HG03442 (cell line): ENCODE measurements at regions not wholly inside any gene's neighbourhood (a gene's known extent, or its start where the extent isn't known, plus 50 kb on each side); places are given as distances from the start of the nearest gene placed in this dataset.
"Not testable (repeated sequence)": the region's sequence is repeated elsewhere in the genome, so short reads cannot be mapped to it uniquely, and the experiment has no call there.

Source experiments
- ATAC-seq: cut with Tn5 transposase; IDR thresholded peaks from one replicate; pipeline ENCODE4 v1.9.1; 2021; ENCODE audit warnings: mild to moderate bottlenecking, moderate library complexity; ENCODE audit not compliant: unreplicated experiment

DNA sequence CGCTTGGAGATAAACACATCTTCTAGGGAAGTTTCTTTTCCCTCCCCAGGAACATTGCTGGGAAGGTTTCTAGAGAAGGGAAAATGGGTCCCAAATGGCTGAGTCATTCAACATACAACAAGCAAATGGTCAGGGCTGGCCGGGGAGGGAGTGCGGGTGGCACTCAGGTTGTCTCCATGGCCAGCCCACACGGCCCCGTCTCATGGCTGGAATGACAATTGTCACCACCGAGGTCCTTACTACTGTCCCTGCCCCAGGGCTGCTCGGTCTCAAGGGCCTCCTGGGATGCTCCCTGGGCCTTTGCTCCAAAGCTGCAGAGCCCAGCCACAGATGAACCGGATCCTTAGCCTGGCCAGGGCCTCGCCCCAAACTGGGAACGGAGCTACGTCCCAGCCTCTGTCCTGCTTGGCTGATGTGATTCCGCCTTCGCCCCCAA, 121.9 kb downstream of the FGF18 start:
- ATAC-seq: no peak

DNA sequence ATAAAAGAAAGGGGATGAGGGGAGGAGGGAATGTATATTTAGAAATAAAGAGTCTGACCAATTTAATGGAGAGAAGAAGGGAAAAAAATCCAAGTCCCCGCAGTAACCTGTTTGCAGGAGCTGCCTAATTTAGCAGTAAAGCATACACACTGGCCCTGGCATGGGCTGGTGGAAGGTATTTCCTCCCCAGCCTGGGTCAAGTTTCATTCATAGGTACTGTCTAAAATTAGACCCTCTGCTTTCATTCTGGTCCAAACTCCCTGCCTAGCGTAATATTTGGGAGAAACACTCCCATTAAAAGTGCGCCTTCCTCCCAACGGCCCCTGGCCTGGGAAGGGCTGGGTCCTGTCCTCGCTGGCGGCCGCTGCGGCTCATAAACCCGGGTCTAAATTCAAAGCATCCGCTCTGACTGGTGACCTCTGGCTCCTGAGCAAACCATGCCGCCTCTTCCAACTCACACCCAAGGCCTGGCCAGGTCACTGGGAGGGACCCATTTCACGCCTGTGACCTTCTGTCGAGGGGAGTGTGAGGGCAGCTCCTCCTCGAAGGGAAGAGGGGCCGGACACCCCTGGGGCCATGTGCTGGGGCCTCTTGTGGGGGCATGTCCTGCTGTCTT, 123.2 kb downstream of the FGF18 start:
- no peak for ATAC-seq

DNA sequence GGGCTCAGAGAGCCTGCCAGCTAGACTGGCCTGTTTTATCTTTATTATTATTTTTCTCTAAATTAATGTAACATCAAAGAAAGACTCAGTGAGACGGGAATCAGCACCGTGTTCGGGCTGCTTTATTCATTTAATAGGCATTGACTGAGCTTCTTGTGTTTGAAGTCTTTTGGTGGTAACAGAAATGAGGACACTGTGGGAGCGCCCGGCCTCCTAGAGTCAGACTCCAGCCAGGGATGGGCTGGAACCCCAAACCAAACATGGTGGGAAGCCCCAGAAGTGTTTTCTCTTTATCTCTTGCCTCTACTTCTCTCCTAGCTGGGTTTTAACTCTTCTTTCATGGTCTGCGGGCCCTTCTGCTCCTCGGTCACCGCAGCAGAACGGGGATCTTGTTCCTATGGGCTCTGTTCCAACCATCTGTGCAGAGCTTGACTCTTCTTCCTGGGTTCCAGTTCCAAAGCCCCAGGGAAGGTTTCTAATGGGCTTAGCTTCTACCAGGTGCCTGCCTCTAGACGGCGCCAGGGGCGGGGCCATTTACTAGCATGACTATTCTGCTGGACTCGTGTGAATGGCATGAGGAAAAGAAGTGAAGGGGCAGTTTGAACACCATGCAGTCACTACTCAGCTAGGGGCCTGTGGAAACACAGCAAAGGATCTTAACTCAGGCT, 123.8 kb downstream of the FGF18 start:
- ATAC-seq: no peak

DNA sequence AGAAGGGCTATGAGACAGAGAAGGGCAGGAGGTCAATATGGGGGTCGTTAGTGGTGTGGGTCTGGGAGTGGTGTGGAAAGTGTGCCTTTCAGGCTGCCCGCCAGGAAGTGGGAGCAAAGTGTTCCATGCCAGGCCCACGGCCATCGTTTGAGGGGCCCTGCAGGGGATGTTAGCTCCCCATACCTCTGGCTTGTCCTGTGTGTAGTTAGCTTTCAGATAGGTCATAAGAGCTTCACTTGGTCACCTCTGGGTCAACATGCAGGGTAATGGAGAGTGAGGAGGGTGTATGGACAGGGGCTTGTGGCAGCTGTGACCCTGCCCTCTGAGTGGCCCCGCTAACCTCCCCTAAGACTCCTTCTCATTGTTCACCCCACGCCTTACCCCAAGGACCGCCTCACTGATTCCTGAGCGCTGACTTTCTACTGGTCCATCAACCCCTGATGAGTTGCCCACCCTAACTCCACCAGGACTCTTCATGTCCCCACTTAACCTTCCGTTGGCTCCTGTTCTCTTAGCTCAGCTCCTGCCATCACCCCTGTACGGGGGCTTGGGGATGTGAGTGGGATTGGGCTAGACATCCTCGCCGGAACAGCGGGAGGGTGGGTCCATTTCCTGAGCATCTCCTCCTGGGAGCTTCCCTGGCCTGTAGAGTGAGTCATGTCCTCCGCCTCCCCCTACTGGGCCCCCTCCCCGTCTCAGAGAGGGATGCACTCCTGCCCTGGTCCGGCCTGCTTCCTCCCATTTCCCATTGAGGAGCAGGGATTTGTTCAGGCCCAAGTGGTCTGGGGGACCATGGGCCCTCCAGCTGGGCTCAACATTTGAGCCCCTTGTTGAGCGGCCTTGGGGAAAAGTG, 125.7 kb downstream of the FGF18 start:
- ATAC-seq: no peak

DNA sequence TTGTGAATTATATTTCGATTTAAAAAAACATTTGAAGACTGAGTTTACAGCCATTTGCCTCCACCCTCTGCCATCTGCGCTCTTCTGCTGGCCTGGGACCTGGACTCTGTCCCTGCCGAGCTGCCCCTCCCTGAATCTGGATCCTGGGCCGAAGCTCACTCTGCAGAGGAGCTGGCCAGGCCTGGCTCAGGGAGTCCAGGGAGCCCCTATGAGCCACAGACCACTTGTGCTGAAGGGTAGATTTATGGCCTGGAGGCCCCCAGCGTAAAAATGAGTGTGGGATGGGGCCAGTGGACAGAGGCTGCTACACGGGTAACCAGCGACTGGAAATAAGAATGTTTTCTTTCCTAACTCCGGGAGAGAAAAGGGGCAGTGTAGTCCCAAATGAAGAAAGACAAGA, 129.8 kb downstream of the FGF18 start:
- no peak for ATAC-seq

DNA sequence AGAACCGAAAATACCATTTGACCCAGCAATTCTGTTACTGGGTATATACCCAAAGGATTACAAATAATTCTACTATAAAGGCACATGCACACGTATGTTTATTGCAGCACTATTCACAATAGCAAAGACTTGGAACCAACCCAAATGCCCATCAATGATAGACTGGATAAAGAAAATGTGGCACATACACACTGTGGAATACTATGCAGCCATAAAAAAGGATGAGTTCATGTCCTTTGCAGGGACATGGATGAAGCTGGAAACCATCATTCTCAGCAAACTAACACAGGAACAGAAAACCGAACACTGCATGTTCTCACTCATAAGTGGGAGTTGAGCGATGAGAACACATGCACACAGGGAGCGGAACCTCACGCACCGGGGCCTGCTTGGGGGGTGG, 134.4 kb downstream of the FGF18 start:
- not testable (repeated sequence) for ATAC-seq

DNA sequence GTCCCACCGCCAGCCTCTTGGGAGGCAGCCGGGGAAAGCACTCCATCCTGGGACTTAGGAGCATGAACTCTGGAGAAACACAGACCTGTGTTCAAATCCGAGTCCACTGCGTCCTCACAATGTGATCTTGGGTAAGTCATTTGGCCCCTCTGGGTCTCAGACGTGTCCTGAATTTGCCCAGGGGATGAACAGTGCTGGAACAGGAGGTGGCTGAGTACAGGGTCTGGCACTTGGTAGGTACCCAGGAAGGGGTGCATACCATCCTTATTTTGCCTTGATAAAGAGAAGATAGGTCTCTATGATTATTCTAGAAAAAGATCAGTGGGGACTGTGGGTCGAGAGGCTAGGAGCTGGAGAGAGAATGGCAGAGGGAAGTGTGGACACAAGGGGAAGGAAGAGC, 135.7 kb downstream of the FGF18 start:
- ATAC-seq: no peak

DNA sequence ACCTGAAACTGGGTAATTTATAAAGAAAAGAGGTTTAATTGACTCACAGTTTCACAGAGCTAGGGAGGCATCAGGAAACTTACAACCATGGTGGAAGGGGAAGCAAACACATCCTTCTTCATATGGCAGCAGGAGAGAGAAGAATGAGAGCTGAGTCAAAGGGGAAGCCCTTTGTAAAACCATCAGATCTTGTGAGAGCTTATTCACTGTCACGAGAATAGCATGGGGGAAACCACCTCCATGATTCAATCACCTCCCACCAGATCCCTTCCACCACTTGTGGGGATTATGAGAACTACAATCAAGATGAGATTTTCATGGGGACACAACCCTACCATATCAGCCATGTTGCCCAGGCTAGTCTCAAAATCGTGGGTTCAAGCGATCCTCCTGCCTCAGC, 143.4 kb downstream of the FGF18 start:
- ATAC-seq: no peak

DNA sequence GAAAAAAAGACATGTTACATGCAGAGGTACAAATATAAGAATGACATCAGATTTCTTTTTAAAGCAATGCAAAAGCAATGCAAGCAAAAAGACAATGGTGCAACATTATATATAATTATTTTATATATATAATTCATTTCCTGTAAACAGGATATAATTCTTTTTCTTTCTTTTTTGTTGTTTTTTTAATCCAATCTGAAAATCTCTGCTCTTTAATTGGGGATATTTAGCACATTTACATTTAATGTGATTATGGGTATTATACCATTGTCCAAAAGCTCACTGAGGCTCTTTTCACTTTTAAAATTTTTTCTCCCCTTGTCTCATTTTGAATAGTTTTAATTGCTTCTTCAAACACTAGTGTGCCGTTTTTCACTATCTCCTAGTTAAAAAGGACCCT, 148.9 kb downstream of the FGF18 start:
- no peak for ATAC-seq

DNA sequence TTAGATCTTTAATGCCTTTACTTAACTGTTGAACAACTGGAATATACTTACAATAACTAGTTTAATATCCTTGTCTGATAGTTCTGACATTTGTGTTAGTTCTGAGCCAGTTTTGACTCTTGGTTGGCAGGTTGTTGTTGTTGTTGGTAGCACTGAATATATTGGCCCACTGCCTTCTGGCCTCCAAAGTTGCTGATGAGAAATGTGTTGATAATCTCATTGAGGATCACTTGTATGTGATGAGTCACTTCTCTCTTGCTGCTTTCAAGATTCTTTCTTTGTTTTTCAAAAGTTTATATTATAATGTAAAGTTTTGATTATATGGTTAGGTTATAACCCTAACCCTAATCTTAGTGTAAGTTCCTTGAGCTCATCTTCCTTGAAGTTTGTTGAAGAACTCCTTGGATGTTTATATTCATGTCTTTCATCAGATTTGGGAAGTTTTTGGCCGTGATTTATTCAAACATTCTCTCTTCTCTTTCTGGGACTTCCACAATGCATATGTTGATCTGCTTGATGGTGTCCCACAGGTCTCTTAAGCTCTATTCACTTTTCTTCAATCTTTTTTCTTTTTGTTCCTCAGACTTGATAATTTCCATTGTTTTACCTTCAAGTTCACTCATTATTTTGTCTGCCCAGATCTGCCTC, 149.7 kb downstream of the FGF18 start:
- no peak for ATAC-seq

DNA sequence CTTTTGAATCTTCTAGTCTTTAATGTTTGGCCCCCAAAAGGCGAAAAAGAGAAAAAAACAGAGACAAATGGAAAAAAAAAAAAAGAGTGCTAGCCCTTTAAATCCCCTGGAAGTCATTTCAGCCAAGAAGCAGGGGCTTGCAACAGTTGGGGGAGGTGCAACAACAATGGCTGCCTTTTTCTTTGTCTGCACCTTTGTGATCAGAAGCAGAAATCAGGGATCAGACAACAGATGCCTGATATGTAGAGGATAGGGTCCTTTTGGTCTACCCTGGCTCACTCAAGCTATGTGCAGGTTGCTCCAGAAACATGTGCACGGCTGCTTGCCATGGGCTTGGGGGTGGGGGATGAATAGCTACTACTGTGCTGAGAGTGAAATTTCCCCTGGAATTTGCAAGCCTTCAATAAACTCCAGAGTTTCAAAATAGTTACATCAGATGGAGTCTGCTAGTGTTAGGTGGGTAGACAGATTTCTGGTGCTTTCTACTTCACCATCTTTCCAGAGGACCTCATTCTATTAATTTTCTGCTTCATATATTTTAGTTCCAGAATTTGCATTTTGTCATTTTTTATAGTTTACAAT, 150.9 kb downstream of the FGF18 start:
- no peak for ATAC-seq

DNA sequence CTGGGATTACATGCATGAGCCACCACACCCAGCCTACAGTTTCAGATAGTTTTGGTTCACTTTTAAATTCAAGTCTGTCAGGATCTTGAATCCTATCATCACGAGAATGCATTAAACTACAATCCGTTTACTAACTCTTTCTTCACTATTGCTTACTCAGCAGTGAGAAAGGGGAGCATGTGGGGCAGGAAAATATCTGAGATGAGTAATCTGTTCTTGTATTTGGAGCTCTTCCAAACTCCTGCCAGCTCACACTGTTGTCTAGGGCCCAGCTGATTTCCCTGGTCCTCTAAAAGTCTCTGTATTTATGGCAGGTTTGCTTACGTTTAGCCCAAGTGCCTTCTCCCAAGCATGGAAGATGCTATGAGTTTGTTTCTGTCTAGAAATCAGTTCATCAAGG, 152.2 kb downstream of the FGF18 start:
- no peak for ATAC-seq

DNA sequence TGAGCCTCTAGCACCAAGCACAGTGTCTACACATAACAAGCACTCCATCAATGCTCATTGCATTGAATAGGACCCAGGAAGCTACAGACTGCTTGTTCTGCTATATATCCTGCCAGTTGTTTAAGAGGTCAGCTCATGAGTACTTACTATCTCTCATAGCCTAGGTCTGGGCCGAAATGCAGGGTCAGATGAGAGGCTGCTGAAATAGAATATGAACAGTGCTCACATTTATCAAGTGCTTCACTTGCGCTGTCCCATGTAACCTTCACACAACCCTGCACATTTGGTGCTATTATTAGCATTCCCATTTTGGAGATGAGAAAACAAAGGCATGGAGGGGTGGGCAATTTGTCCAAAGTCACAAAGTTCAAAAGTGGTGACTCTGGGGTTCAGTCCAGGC, 153.6 kb downstream of the FGF18 start:
- no peak for ATAC-seq

DNA sequence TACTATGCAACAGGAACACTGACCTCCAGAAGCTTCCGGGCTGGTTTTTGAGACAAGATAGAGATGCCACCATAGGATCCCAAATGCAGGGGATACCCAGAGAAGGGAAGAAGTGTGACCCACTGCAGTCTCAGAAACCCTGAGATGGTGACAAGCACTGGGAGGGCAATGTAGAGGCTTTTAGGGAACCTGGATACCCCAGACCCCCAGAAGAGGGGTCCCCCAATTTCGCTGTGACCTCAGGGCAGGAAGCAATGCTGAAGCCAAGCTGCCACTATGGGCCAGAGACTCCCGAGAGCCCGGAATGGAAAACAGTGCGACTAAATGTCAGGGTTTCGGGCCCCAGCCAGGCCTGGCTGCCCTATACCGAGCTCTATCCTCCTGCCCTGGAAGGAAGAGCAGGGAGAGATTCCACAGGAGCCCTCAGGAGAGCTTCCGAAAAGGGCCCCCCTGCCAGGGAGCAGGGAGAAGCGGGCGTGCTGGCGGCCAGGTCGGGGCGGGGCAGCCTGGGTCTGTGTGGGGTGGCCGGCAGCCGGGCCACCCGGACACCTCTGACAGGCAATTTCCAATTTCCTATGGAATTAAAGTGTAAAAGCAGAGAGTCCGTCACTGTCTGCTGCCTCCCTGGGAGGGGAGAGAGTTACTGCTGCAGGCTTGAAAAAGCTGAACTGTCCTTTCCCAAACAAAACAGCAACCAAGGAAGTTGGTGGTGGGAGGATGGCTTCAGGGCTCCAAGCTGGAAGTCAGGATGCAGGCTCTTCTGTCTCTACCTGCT, 154.2 kb downstream of the FGF18 start:
- no peak for ATAC-seq

DNA sequence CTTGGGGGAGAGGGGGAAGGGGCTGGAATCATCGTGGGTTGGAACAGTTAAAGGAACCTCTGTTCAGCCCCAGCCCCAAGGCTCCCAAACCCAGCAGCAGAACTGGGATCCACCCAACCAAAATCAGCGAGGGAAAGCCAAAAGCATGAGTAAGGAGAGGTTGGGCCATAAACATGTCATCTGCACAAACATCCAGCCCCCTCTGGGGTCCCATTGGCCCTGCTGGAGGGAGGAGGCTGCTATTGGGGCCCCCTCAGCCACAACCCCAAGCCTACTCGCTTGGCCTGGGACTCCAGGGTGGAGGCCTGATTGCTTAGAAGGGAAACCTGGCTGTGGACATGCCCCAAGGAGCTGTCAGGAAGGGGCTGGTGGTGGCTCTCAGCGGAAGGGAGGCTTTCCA, 154.9 kb downstream of the FGF18 start:
- ATAC-seq: no peak

DNA sequence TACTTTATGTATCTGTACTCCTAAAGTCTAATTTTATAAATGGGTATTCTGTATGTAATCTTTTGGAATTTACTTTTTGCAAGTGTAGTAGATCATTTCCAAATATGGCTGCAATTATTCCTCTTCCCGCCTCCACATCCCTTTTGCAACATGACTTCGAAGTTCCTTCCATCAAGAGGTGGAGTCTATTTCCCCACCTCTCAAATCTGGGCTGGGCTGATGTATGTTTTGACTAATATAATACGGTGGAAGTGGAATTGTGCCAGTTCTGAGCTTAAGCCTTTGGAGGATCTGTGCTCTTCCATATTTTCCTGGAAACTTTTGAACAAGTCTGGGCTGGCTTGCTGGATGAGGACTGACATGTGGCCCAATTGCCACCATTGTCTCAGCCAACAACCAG, 155.9 kb downstream of the FGF18 start:
- no peak for ATAC-seq

DNA sequence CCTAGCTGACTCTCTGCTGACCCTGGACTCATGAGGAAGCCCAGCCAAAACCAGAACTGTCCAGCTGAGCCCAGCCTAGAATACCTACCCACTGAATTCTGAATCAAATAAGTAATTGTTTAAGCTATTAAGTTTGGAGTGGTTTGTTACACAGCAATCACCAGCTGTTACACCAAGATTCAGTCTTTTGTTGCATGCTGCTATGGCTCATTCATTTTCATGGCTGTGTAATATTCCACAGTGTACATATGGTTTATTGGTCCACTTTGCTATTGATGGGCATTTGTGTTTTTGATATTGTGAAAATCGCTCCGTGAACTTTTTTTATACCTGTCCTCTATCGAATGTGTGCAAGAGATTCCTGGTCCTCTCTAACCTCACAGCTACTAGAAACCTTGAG, 156.4 kb downstream of the FGF18 start:
- ATAC-seq: no peak

DNA sequence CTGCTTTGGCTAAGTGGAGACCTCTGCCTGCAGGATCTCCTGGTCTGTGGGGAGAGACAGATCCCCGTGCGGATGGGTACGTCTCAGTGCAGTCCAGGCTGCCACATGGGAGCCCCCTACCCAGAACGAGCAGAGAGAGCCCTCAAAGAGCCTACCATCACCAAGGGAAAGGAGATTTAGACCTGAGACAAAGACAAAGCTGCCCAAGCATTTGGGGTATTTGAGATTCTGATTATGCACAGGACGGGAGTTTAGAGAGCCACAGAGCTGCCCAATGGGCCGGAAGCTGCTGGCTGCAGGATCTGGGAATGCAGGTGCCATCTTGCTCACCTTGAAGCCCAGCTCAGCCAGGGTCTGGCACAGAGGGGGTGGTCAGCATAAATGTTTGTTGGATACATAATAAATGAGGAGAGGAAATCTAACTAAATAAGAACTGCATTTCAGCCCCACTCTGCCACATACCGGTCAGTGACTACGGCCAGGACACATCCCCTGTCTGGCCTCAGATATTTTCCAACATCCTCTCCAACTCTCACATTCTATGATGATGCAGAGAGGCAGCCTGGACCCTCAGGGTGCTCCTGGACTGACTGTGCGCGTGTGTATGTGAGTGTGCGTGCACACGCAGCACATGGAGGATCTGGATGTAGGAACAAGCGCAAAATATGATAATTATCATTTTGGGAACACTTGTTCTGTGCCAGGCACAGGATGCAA, 157.8 kb downstream of the FGF18 start:
- no peak for ATAC-seq

DNA sequence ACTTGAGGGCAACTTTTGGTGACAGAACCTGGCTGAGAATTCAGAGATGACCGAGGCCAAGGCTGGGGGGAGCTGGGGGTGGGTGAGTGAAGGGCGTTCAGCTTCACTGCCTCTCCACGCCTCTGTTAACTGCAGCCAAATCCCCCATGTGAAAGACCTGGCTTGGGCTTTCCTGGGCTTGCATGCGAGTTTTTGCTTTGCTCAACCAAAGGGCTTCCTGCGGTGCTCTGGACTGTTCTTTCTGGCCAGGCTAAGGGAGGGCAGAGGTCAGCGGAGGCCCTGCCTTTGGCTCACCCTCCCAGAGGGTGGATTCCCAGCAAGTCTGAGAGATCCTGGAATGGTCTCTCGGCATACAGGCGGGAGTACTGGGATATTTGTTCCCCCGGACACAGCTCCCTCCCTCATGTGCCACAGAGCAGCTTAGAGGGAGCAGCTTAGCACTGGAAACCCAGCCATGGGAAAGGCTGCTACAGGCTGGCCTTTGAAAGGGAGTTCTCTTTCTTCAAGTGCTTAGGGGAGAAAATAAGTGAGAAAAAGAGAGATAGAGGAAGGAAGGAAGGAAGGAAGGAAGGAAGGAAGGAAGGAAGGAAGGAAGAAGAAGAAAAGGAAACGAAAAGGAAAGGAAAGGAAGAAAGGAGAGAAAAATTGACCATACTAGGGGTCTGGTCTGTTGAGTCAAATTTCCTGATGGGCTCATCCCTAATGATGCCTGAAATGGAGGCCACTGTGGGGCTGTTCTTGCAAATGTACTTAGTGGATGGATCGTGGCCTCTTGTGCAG, 158.8 kb downstream of the FGF18 start:
- no peak for ATAC-seq
